GM19468 (cell line): ENCODE measurements at regions not wholly inside any gene's neighbourhood (a gene's known extent, or its start where the extent isn't known, plus 50 kb on each side); places are given as distances from the start of the nearest gene placed in this dataset.

Experiments
- ATAC-seq: cut with Tn5 transposase; IDR thresholded peaks from one replicate; pipeline ENCODE4 v1.9.1; 2021; ENCODE audit warnings: mild to moderate bottlenecking, moderate library complexity, moderate number of reproducible peaks; ENCODE audit not compliant: unreplicated experiment; ENCODE audit errors: extremely low read depth

- ATAC-seq = no peak
Measured at GRCh38 chr2:209322041-209322440, 101.8 kb upstream of the MAP2 start.

- ATAC-seq = no peak
Measured at GRCh38 chr2:209322905-209323512, 100.8 kb upstream of the MAP2 start.

DNA sequence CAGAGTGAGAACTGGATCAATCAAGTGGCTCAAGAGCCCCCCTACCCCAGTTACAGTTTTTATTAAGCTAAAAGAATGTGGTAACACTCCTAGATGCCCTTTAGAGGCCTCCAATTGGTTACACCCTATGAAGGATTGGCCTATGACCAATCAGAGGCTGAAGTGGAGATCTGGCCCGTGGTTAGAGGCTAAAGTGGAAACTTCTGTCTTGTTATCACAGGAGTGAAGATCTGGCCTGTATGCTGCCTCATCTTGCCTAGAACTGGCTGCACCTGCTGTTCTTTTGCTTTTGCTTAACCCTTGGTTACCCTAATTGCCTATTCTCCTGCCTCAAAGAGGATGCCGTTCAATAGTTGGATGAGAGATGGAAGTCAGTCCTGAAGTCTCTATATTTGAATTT, 100.1 kb upstream of the MAP2 start:
- no peak for ATAC-seq

DNA sequence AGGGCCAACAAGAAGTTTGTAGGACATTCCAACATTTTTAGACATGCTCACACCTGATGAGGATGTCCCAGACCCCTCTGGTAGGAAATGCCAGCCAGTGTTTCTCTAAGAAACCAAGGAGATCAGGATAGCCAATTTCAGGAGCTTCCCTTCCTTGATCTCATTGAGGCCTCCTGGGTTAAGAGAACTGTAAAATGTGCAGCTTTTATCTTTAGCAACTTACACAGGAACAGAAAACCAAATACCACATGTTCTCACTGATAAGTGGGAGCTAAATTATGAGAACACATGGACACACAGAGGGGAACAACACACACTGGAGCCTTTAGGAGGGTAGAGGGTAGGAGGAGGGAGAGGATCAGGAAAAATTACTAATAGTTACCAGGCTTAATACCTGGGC, 99.6 kb upstream of the MAP2 start:
- no peak for ATAC-seq

GRCh38 chr2:209331291-209331844, 92.5 kb upstream of the MAP2 start:
- no peak for ATAC-seq

DNA sequence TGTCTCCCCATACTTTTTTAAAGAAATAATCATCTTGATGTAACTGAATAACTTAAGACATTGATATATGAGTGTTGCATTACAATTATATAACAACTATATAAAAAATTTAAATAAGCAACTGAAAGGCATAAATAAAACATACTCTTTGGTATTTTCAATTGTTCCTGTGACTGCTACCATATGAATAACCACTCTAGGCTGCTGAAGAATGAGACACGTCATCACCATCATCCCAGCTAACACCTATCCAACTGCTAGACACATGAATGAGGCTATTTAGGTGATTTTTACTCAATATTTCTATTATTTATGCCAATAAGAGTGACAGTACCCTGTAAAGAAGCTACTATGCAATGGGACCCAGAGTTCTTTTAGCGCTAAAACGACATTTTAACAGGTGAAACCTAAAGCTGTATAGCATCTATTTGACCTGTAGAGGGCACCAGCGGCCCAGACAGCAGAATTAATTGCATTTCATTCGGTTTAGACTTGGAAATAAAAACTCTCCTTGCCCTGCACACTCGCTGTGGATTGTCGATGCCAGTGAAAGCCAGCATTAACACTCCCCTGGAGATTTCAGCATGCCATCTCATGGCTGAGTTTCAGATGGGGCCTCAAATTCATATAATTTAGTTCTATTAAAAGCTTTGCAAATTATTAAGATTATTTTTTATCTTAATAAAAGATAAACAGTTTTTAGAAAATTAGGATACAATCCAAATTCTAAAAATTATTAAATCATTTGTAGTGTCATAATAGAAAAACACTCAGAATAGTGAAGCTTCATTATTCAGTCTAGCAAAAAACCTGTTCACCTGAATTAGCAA, 89.4 kb upstream of the MAP2 start:
- peak; percentile 66 for ATAC-seq

- ATAC-seq = no peak
Measured at GRCh38 chr2:209340522-209340921, 83.3 kb upstream of the MAP2 start.

DNA sequence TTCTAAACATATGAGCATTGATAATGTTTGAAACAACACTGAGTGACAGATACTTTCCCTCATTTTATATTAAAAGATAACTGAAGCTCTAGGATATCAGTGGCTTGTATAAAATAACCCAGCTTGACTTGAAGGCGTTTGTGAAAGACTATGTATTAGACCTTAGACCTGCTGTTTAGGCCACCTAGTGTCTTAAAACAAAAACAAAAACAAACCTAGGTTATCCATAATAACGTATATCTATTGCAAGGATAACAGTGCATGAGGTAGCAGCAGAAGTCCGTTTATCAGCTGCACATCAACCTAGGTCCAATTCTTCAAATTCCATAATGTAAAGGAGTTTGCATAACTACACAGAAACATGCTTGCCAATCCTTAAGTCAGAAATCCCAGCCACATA, 79.5 kb upstream of the MAP2 start:
- no peak for ATAC-seq

DNA sequence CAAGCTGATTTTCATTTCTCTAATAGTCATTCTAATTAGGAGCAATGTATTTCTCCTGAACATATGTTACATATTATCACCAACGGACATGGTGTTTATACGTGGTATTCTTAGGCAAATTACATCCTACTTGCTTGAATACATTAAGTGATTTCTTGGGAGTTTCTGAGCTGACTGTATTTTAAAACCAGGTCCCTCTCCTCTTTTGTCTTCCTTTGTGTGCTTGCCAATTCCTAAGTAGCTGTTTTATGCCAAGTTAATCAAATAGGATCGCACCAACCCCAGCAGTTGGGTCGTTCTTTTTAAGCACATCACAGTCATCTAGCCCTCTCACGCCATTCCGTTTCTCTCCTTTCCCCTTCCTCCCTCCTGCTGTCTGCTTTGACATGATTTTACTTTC, 75.4 kb upstream of the MAP2 start:
- no peak for ATAC-seq

DNA sequence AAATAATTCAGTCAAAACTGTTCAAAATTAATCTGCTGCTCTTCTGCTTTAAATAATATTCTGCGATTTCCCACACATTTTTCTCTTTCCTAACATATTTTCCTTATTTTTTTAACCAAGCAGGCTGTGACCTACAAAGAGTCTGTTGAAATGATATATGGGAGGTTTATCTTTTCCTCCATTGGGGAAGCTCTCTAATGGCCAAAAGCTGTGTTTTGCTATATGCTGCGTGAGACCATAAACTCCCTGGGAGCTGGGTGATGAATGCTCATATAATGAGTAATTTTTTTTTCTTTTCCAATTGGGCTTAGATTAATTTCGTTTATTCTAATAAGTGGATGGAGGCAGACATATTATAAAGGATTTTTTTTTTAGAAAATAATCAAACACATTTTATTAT, 72.2 kb upstream of the MAP2 start:
- no peak for ATAC-seq

DNA sequence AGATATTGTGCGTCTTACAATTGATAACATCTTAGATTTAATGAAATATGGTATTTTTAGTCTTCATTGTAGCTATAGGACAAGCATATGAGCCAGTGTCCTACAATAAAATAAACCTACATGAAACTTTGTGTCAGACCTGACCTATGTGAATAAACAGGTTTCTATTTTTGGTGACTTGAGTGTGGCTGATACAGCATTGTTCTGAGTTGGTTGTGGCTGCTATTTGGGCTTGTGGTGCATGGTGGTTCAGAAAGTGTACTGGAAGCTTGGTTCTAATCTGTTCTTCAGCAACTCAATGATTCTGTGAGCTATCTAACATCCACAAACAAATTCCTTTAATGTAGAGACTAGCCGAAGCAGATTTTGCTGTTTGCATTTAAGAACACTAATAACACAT, 64.9 kb upstream of the MAP2 start:
- ATAC-seq = no peak

GRCh38 chr2:209367075-209367747, 56.6 kb upstream of the MAP2 start:
- ATAC-seq = no peak

- no peak for ATAC-seq
Measured at GRCh38 chr2:209368406-209368805, 55.4 kb upstream of the MAP2 start.

DNA sequence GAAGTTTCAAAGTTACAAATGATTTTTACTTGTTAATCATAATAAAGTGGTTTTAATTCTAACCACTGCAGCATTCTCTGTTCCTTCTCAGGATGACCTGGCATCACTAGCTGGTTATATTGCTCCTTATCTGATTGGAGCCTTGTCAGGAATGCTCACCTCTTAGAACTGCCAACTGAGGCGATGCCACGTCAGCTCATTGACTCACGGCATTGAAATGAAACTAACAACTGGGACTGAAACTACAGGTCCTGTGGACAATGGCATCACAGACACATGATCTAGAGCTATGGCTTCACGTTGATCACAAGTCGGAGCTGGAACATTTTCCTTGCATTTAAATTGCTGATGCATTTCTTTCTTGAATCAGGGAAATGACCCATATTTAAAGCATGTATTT, 54.9 kb upstream of the MAP2 start:
- ATAC-seq = peak; percentile 9

GRCh38 chr2:209369656-209370055, 54.2 kb upstream of the MAP2 start:
- ATAC-seq = no peak

DNA sequence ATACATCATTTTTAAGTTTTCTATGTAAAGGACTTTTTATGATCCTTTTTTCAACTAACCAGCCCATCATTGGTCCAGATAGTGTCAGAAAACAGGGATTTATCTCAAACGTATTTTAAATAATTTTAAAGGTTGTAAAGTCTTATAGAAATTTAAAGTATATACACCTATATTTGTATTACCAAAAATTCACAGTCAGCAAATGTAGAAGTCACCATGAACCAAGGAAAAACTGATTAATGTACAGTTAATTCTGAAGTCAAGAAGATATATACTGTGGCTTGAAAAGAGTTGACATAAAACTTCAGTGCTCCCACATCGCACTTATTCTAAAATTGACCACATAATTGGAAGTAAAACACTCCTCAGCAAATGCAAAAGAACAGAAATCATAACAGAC, 52.4 kb upstream of the MAP2 start:
- no peak for ATAC-seq
